C4-2B (cell line): ENCODE measurements at regions not wholly inside any gene's neighbourhood (a gene's known extent, or its start where the extent isn't known, plus 50 kb on each side); places are given as distances from the start of the nearest gene placed in this dataset.

ENCODE experiments used
- CTCF ChIP-seq: fragments of 450-650 bp; conservative IDR thresholded peaks from 2 replicates; pipeline ENCODE4 v1.5.1; 2017; ENCODE audit warnings: mild to moderate bottlenecking
- ZFX ChIP-seq: fragments of 450-650 bp; IDR thresholded peaks from 2 replicates; pipeline ENCODE4 v1.6.1; 2017

- TF ChIP-seq ZFX, result no peak
- no peak for TF ChIP-seq CTCF
Observed at GRCh38 chr22:49099089-49099488, 728.6 kb downstream of the BRD1 start.
